Heart left ventricle (tissue), 16 donors: ENCODE measurements at regions not wholly inside any gene's neighbourhood (a gene's known extent, or its start where the extent isn't known, plus 50 kb on each side); places are given as distances from the start of the nearest gene placed in this dataset.

Experiments used
- ATAC-seq, 4 donors: fragments of 200-7000 bp; cut with Tn5 transposase; one replicate each; pipeline ENCODE4 v1.9.1; 2020 to 2022; ENCODE audit warnings: moderate library complexity in 4 of 4, mild to moderate bottlenecking in 3 of 4, moderate number of reproducible peaks in 1 of 4
- DNase-seq, 5 donors: peaks; one replicate each; pipeline ENCODE4 v3.0.0-alpha.2; 2020
- H3K27ac ChIP-seq, 12 donors: fragments of 200-600 bp; sonication (generic) in 4 of 12; one replicate each; pipeline versions ENCODE4 v1.5.0 to v1.8.0; 2016 to 2022; ENCODE audit warnings: mild to moderate bottlenecking in 2 of 12
- H3K27me3 ChIP-seq, 9 donors: fragments of 200-600 bp; sonication (generic) in 2 of 9; one replicate each; pipeline versions ENCODE4 v1.5.1 to v1.8.0; 2016 to 2022; ENCODE audit warnings: mild to moderate bottlenecking in 3 of 9
- H3K36me3 ChIP-seq, 9 donors: fragments of 200-600 bp; sonication (generic) in 2 of 9; one replicate each; pipeline versions ENCODE4 v1.5.0 to v1.8.0; 2018 to 2022; ENCODE audit warnings: mild to moderate bottlenecking in 2 of 9
- H3K4me1 ChIP-seq, 12 donors: fragments of 200-600 bp; sonication (generic) in 4 of 12; one replicate each; pipeline versions ENCODE4 v1.5.0 to v1.8.0; 2016 to 2022; ENCODE audit warnings: mild to moderate bottlenecking in 3 of 12
- H3K4me3 ChIP-seq, 12 donors: fragments of 200-600 bp; sonication (generic) in 4 of 12; one replicate each; pipeline versions ENCODE4 v1.5.0 to v1.8.0; 2017 to 2022; ENCODE audit warnings: mild to moderate bottlenecking in 9 of 12, moderate library complexity in 4 of 12
- H3K9me3 ChIP-seq, 12 donors: fragments of 200-600 bp; sonication (generic) in 4 of 12; one replicate each; pipeline versions ENCODE4 v1.5.0 to v1.8.0; 2016 to 2022; ENCODE audit warnings: mild to moderate bottlenecking in 1 of 12
- CTCF ChIP-seq, 12 donors: fragments of 200-600 bp; sonication (generic) in 4 of 12; IDR thresholded peaks; one replicate each; pipeline versions ENCODE4 v1.5.0 to v1.8.0; 2018 to 2022; ENCODE audit warnings: antibody characterized with exemption in 12 of 12, mild to moderate bottlenecking in 5 of 12
- POLR2A ChIP-seq, 2 donors: fragments of 450-650 bp; IDR thresholded peaks; one replicate each; pipeline ENCODE4 v1.6.1; 2017; ENCODE audit warnings: antibody characterized with exemption in 2 of 2, mild to moderate bottlenecking in 2 of 2, moderate library complexity in 2 of 2
- WGBS, 4 donors: extraction: QIAGEN DNeasy Blood & Tissue Kit in 2 of 4; methylation state at CpG; one replicate each; pipeline versions ENCODE4 v1.1.5 to v1.1.7; 2013 to 2018; 5-methylcytosine and 5-hydroxymethylcytosine counted together
- intact Hi-C, 10 donors: fragments of 100-400 bp; cut with DNase I; formaldehyde crosslinking; loops; one replicate each; pipeline versions ENCODE4 v1.11.1 to v1.14.2; 2022
- donor health status: ischemic (EF 13 %, LVEDD 7.1; RV severe dilation, severe dysfunction).
- donor health status: healthy with polysubstance abuse.
- donor health status: DM: no; HTN: yes; CAD: no.
- donor health status: DM: no; HTN: no; CAD: no.
- donor health status: ischemic (EF 25% LVEDD 6.9; RV normal size, moderate dysfunction).
- donor health status: ischemic (EF 25% LVEDD 5.7; RV mildly dilated, moderate dysfunction).
- donor health status: healthy.
- donor health status: DM: yes; HTN: yes; CAD: no.
- donor health status: ischemic (EF 35%, LVEDD 5.7; RV mildly dilated, moderate dysfunction).
- donor health status: nonischemic (EF 11% LVEDD 7.7; RV severe dilation, severe dysfunction).
- donor health status: DM: yes; HTN: yes; CAD: no.
- donor health status: PGD.
- donor health status: ischemic (EF 29% LVEDD 5.4; RV normal size, mild dysfunction).
- donor health status: nonischemic (EF 23%, LVEDD 6.1; RV moderate dilation, normal function).

GRCh38 chr1:239804266-239804665, 287.4 kb upstream of the FMN2 start:
- Histone ChIP-seq H3K4me1 (no peaks in the 10 kb centered on the region), H3K9me3 (no peaks in the 10 kb centered on the region), H3K4me3 (no peak overlapping the region), H3K36me3 (no peaks in the 10 kb centered on the region), H3K27ac (no peak overlapping the region), H3K27me3 (no peaks in the 10 kb centered on the region)
- TF ChIP-seq POLR2A (IDR thresholded peaks at IDR 0.05) (no peak), CTCF (IDR thresholded peaks at IDR 0.05) (no peak)
- ATAC-seq (no peak), DNase-seq (no peak)
- WGBS, 4 donors = 86 to 93% (median 91%) methylated on average over 4 of the region's 4 CpGs
- intact Hi-C loops = no loop called here

- WGBS, 4 donors = 89 to 97% (median 93%) methylated on average over 4 of the region's 4 CpGs
- intact Hi-C loops = no loop called here
- TF ChIP-seq POLR2A (IDR thresholded peaks at IDR 0.05) (no peak), CTCF (IDR thresholded peaks at IDR 0.05) (no peak)
- Histone ChIP-seq H3K36me3 (no peaks in the 10 kb centered on the region), H3K27ac (peak overlapping the region in 1 of 12 donors; percentile 58), H3K4me1 (no peaks in the 10 kb centered on the region), H3K9me3 (no peaks in the 10 kb centered on the region), H3K4me3 (no peak overlapping the region), H3K27me3 (no peaks in the 10 kb centered on the region)
- ATAC-seq (no peak), DNase-seq (no peak)
Observed at GRCh38 chr1:239805042-239805441, 286.6 kb upstream of the FMN2 start.

GRCh38 chr1:239805851-239806772, 285.6 kb upstream of the FMN2 start:
- Histone ChIP-seq H3K4me1 (no peaks in the 10 kb centered on the region), H3K36me3 (no peaks in the 10 kb centered on the region), H3K27me3 (no peaks in the 10 kb centered on the region), H3K9me3 (no peaks in the 10 kb centered on the region), H3K4me3 (no peak overlapping the region), H3K27ac (peak overlapping the region in 1 of 12 donors; percentile 58)
- intact Hi-C loops = no loop called here
- ATAC-seq (no peak), DNase-seq (no peak)
- TF ChIP-seq POLR2A (IDR thresholded peaks at IDR 0.05) = no peak
- 61 to 70% (median 65%) methylated on average over 10 of the region's 10 CpGs for WGBS, 4 donors

- H3K36me3 ChIP-seq = no peaks in the 10 kb centered on the region
- TF ChIP-seq POLR2A (IDR thresholded peaks at IDR 0.05) (no peak), CTCF (IDR thresholded peaks at IDR 0.05) (no peak)
- no peak overlapping the region for H3K27ac ChIP-seq
- 94 to 100% (median 97%) methylated on average over 2 of the region's 2 CpGs for WGBS, 4 donors
- intact Hi-C loops = no loop called here
- no peaks in the 10 kb centered on the region for H3K9me3 ChIP-seq
- H3K27me3 ChIP-seq = no peaks in the 10 kb centered on the region
- no peak for DNase-seq
- H3K4me1 ChIP-seq = no peaks in the 10 kb centered on the region
- ATAC-seq = no peak
- no peak overlapping the region for H3K4me3 ChIP-seq
Observed at GRCh38 chr1:239806897-239807296, 284.8 kb upstream of the FMN2 start.
